Cardiac muscle cell (in vitro differentiated cells and primary cell): ENCODE measurements at regions not wholly inside any gene's neighbourhood (a gene's known extent, or its start where the extent isn't known, plus 50 kb on each side); places are given as distances from the start of the nearest gene placed in this dataset.

ENCODE experiments used
- DNase-seq, 2 donors: peaks; one replicate each; pipeline versions ENCODE4 v3.0.0 to v3.0.0-alpha.2; 2010 to 2017; ENCODE audit warnings: low read depth in 1 of 2, low spot score in 1 of 2
- H3K27ac ChIP-seq: fragments of 200-600 bp; sonication (generic); 2 replicates; pipeline ENCODE4 v1.5.1; 2016
- H3K27me3 ChIP-seq: fragments of 200-600 bp; sonication (generic); 2 replicates; pipeline ENCODE4 v1.6.0; 2016; ENCODE audit warnings: control low read depth
- H3K36me3 ChIP-seq: fragments of 200-600 bp; sonication (generic); 2 replicates; pipeline ENCODE4 v1.5.1; 2016; ENCODE audit warnings: control low read depth
- H3K4me1 ChIP-seq: fragments of 200-600 bp; sonication (generic); 2 replicates; pipeline ENCODE4 v1.8.1; 2017; ENCODE audit warnings: low read depth, mild to moderate bottlenecking, mixed run types
- H3K4me3 ChIP-seq: fragments of 200-600 bp; sonication (generic); 2 replicates; pipeline ENCODE4 v1.5.1; 2016; ENCODE audit warnings: mild to moderate bottlenecking
- H3K9me3 ChIP-seq: fragments of 200-600 bp; sonication (generic); 2 replicates; pipeline ENCODE4 v1.5.1; 2017; ENCODE audit warnings: low read depth, mild to moderate bottlenecking, control low read depth
- TF ChIP-seq, protein P1 (sequence below): IDR thresholded peaks from 2 replicates; pipeline ENCODE4 v1.5.1; 2012; ENCODE audit warnings: low read depth, mild to moderate bottlenecking, low read length

DNA sequence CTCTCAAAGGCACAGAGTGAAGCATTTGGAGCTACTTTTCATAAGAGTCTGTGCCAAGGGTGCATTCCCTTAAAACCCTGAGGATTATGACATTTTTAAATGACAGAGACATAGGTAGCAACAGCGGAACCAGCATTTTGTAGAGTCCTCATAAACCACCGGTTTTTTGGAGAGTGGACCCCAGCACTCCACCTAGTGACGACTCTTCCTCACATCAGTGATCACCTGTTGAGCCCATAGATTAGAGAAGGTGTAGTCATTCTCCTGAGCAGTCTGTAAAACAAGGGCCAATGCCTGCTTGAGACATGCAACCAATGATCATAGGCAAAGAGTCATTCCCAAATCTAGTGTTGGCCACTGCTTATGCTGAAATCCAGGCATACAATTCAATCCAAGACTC lies 399.1 kb downstream of the GXYLT1 start:
- H3K27me3 ChIP-seq, result no peaks in the 10 kb centered on the region
- peaks cover 11% of the 10 kb centered on the region for H3K4me1 ChIP-seq
- no peak for DNase-seq
- H3K36me3 ChIP-seq, result no peaks in the 10 kb centered on the region
- TF ChIP-seq, protein P1, sequence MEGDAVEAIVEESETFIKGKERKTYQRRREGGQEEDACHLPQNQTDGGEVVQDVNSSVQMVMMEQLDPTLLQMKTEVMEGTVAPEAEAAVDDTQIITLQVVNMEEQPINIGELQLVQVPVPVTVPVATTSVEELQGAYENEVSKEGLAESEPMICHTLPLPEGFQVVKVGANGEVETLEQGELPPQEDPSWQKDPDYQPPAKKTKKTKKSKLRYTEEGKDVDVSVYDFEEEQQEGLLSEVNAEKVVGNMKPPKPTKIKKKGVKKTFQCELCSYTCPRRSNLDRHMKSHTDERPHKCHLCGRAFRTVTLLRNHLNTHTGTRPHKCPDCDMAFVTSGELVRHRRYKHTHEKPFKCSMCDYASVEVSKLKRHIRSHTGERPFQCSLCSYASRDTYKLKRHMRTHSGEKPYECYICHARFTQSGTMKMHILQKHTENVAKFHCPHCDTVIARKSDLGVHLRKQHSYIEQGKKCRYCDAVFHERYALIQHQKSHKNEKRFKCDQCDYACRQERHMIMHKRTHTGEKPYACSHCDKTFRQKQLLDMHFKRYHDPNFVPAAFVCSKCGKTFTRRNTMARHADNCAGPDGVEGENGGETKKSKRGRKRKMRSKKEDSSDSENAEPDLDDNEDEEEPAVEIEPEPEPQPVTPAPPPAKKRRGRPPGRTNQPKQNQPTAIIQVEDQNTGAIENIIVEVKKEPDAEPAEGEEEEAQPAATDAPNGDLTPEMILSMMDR, result no peak
- no peak overlapping the region for H3K4me3 ChIP-seq
- no peak overlapping the region for H3K27ac ChIP-seq
- H3K9me3 ChIP-seq, result no peaks in the 10 kb centered on the region

DNA sequence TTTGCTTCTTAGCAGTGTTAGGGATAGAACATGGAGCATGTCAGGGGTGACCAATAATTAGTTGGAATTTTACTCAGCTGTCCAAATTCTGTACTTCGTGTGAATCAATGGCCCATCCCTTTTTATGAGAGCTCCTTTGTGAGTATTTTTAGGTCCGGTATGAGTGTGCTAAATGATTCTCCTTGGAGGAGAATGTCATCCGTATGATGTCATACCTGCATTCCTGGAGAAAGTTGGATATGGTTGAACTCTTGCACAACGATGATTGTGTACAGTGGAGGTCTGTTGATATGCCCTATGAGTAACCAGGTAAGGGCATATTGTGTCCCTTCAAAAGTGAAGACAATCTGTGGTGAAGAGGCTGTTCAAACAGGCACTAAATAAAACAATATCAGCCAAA lies 400.8 kb downstream of the GXYLT1 start:
- no peaks in the 10 kb centered on the region for H3K9me3 ChIP-seq
- no peaks in the 10 kb centered on the region for H3K27me3 ChIP-seq
- H3K4me1 ChIP-seq, result peaks cover 11% of the 10 kb centered on the region
- H3K27ac ChIP-seq, result no peak overlapping the region
- H3K4me3 ChIP-seq, result no peak overlapping the region
- no peaks in the 10 kb centered on the region for H3K36me3 ChIP-seq
- TF ChIP-seq, protein P1, result no peak
- DNase-seq, result no peak

DNA sequence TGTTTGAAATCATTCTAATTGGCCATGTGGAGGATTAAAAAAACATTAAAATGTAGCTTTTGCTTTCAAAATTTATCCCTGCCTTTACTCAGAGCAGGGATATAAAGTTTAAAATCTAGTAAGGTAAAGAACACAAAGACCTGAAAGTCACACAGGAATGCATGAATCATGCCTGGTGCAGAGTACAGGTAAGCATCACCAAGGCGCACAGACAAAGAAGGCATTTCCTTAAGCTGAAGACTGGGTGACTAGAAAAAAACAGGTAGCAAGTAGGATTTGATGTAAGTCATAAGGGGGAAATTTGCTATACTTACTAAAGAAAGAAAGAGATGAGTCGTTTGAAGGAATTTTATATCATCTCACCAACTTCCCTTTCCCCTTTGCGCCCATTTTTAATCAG lies 405.6 kb downstream of the GXYLT1 start:
- TF ChIP-seq, protein P1, result no peak
- no peaks in the 10 kb centered on the region for H3K9me3 ChIP-seq

GRCh38 chr12:41737423-41737822 lies 407.3 kb downstream of the GXYLT1 start:
- Histone ChIP-seq H3K9me3 (no peaks in the 10 kb centered on the region), H3K4me1 (no peaks in the 10 kb centered on the region), H3K36me3 (no peaks in the 10 kb centered on the region), H3K4me3 (no peak overlapping the region), H3K27me3 (no peaks in the 10 kb centered on the region), H3K27ac (no peak overlapping the region)
- DNase-seq, result no peak
- TF ChIP-seq, protein P1, result no peak

More for the DNA sequence above, 405.6 kb downstream of the GXYLT1 start:
- Histone ChIP-seq H3K27ac (no peak overlapping the region), H3K4me1 (no peaks in the 10 kb centered on the region), H3K27me3 (no peaks in the 10 kb centered on the region), H3K4me3 (no peak overlapping the region), H3K36me3 (no peaks in the 10 kb centered on the region)
- DNase-seq, result no peak

GRCh38 chr12:41736436-41736835 lies 408.2 kb downstream of the GXYLT1 start:
- DNase-seq, result no peak
- H3K27me3 ChIP-seq, result no peaks in the 10 kb centered on the region
- H3K9me3 ChIP-seq, result no peaks in the 10 kb centered on the region
- TF ChIP-seq, protein P1, result no peak
- no peak overlapping the region for H3K27ac ChIP-seq
- no peak overlapping the region for H3K4me3 ChIP-seq
- H3K36me3 ChIP-seq, result no peaks in the 10 kb centered on the region
- H3K4me1 ChIP-seq, result no peaks in the 10 kb centered on the region

- no peaks in the 10 kb centered on the region for H3K9me3 ChIP-seq
Observed at GRCh38 chr12:41731691-41732090, 413.0 kb downstream of the GXYLT1 start.

More at GRCh38 chr12:41731691-41732090, 413.0 kb downstream of the GXYLT1 start:
- no peaks in the 10 kb centered on the region for H3K4me1 ChIP-seq
- no peak overlapping the region for H3K27ac ChIP-seq
- no peaks in the 10 kb centered on the region for H3K36me3 ChIP-seq
- H3K4me3 ChIP-seq, result no peak overlapping the region
- TF ChIP-seq, protein P1, result no peak
- no peak for DNase-seq
- H3K27me3 ChIP-seq, result no peaks in the 10 kb centered on the region
